Prostate gland (tissue), 2 donors: ENCODE measurements at regions not wholly inside any gene's neighbourhood (a gene's known extent, or its start where the extent isn't known, plus 50 kb on each side); places are given as distances from the start of the nearest gene placed in this dataset.

Experiments used
- POLR2A ChIP-seq: fragments of 450-650 bp; IDR thresholded peaks from one replicate; pipeline ENCODE4 v1.6.1; 2016; ENCODE audit warnings: antibody characterized with exemption, mild to moderate bottlenecking
- TF ChIP-seq, protein P1 (sequence below), 4 experiments: fragments of 200-600 bp in 2 of 4; fragments of 450-650 bp in 2 of 4; sonication (generic) in 2 of 4; IDR thresholded peaks; 1 replicate in 3 of 4; 2 replicates in 1 of 4; pipeline ENCODE4 v1.5.1; 2016 to 2019; ENCODE audit warnings: antibody characterized with exemption in 4 of 4, mild to moderate bottlenecking in 2 of 4, moderate library complexity in 2 of 4

DNA sequence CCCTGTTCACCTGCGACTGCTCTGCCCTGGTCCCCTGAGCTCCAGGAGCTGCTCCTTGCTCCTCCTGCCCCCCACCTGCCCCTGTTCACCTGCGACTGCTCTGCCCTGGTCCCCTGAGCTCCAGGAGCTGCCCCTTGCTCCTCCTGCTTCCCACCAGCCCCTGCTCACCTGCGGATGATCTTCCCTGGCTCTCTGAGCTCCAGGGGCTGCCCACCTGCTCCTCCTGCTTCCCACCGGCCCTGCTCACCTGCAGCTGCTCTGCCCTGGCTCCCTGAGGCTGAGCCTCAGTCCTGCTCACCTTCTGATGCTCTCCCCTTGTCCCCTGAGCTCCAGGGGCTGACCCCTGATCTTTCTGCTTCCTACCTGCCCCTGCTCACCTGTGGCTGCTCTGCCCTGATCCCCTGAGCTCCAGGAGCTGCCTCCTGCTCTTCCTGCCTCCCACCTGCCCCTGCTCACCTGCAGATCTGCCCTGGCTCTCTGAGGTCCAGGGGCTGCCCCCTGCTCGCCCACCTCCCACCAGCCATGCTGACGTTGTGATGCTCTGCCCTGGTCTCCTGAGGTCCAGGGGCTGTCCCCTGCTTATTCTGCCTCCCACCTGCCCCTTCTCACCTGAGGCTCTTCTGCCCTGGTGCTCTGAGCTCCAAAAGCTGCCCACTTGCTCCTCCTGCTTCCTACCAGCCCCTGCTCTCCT, 219.2 kb downstream of the TMEM121 start:
- TF ChIP-seq POLR2A: no peak
- TF ChIP-seq, protein P1, sequence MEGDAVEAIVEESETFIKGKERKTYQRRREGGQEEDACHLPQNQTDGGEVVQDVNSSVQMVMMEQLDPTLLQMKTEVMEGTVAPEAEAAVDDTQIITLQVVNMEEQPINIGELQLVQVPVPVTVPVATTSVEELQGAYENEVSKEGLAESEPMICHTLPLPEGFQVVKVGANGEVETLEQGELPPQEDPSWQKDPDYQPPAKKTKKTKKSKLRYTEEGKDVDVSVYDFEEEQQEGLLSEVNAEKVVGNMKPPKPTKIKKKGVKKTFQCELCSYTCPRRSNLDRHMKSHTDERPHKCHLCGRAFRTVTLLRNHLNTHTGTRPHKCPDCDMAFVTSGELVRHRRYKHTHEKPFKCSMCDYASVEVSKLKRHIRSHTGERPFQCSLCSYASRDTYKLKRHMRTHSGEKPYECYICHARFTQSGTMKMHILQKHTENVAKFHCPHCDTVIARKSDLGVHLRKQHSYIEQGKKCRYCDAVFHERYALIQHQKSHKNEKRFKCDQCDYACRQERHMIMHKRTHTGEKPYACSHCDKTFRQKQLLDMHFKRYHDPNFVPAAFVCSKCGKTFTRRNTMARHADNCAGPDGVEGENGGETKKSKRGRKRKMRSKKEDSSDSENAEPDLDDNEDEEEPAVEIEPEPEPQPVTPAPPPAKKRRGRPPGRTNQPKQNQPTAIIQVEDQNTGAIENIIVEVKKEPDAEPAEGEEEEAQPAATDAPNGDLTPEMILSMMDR (IDR thresholded peaks at IDR 0.05): no peak
